ENCODE measurements at regions not wholly inside any gene's neighbourhood (a gene's known extent, or its start where the extent isn't known, plus 50 kb on each side); places are given as distances from the start of the nearest gene placed in this dataset.

DNA sequence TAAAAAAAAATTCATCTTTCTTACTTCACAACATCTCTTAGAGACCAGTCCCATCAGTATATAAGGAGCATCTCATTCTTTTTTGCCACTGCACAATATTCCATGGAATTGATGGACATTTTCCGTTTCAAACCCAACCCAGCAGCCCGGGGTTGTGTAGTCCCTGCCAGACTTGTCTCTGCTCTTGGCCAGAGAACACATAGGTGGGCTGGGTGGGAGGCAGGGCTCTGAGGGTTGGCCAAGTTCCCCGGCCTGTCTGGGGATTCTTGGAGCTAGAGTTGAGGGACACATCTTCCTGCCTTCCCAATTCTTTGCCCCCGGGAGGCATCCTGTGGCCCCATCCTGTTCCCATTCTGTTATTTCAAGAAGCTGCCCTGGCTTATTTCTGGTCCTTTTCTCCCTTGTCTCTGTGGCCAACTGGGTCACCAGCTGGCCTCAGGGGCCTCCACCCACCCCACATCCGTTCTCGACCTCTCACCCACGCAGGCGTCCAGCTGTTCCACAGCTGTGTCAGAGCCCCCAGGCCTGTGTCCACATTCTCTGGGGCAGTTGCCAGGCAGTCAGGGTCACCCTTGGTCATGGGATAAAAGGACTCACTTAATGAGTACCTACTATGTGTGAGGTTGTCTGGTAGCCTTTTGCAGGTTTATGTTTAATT is 52.0 kb upstream of the CCDC63 start:
- no peaks in the 10 kb centered on the region for H3K27me3 ChIP-seq (replicated peaks in 1 of 7)
- no peaks in the 10 kb centered on the region for H3K36me3 ChIP-seq
- DNase-seq: peak; percentile 74
- peak; percentile 45 to 78 (median 78) for TF ChIP-seq POLR2AphosphoS5 (IDR thresholded peaks at IDR 0.05)
- TF ChIP-seq, protein P1, sequence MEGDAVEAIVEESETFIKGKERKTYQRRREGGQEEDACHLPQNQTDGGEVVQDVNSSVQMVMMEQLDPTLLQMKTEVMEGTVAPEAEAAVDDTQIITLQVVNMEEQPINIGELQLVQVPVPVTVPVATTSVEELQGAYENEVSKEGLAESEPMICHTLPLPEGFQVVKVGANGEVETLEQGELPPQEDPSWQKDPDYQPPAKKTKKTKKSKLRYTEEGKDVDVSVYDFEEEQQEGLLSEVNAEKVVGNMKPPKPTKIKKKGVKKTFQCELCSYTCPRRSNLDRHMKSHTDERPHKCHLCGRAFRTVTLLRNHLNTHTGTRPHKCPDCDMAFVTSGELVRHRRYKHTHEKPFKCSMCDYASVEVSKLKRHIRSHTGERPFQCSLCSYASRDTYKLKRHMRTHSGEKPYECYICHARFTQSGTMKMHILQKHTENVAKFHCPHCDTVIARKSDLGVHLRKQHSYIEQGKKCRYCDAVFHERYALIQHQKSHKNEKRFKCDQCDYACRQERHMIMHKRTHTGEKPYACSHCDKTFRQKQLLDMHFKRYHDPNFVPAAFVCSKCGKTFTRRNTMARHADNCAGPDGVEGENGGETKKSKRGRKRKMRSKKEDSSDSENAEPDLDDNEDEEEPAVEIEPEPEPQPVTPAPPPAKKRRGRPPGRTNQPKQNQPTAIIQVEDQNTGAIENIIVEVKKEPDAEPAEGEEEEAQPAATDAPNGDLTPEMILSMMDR (IDR thresholded peaks at IDR 0.05 in 8 of 11, conservative IDR thresholded peaks at IDR 0.05 in 3 of 11): no peak
- no peak for TF ChIP-seq POLR2A (IDR thresholded peaks at IDR 0.05)
- H3K4me1 ChIP-seq: peaks cover 0 to 3% (median 0%) of the 10 kb centered on the region in 6 donors
- no peak overlapping the region for H3K27ac ChIP-seq
- peaks cover 0 to 11% (median 6%) of the 10 kb centered on the region in 8 donors for H3K9me3 ChIP-seq
- intact Hi-C loops (cut with DNase I; ENCODE audit: low total_unique reads): no loop called here
- WGBS, 5 donors: 65 to 77% (median 71%) methylated on average over 8 of the region's 8 CpGs
- H3K4me3 ChIP-seq: no peak overlapping the region

- no peaks in the 10 kb centered on the region for H3K36me3 ChIP-seq
- WGBS, 5 donors: 90 to 97% (median 94%) methylated on average over 8 of the region's 8 CpGs
- peaks cover 0 to 18% (median 14%) of the 10 kb centered on the region in 8 donors for H3K9me3 ChIP-seq
- H3K4me3 ChIP-seq: no peak overlapping the region
- no peak overlapping the region for H3K27ac ChIP-seq
- H3K27me3 ChIP-seq (replicated peaks in 1 of 7): no peaks in the 10 kb centered on the region
- intact Hi-C loops (cut with DNase I; ENCODE audit: low total_unique reads): no loop called here
- TF ChIP-seq POLR2AphosphoS5 (IDR thresholded peaks at IDR 0.05) (no peak), POLR2A (IDR thresholded peaks at IDR 0.05) (no peak)
- TF ChIP-seq, protein P1 (IDR thresholded peaks at IDR 0.05 in 8 of 11, conservative IDR thresholded peaks at IDR 0.05 in 3 of 11): no peak
- DNase-seq: no peak
- peaks cover 0 to 3% (median 0%) of the 10 kb centered on the region in 6 donors for H3K4me1 ChIP-seq
Measured at GRCh38 chr12:110796952-110797351, 49.8 kb upstream of the CCDC63 start.
